Endodermal cell (in vitro differentiated cells): ENCODE measurements at regions not wholly inside any gene's neighbourhood (a gene's known extent, or its start where the extent isn't known, plus 50 kb on each side); places are given as distances from the start of the nearest gene placed in this dataset.

ENCODE experiments used
- DNase-seq: peaks from one replicate; pipeline ENCODE4 v3.0.0-alpha.2; 2017
- H3K27ac ChIP-seq: 2 replicates; pipeline ENCODE4 v1.5.1; 2013; ENCODE audit warnings: mild to moderate bottlenecking, low read depth, low read length, moderate library complexity
- H3K27me3 ChIP-seq: 2 replicates; pipeline ENCODE4 v1.6.1; 2013; ENCODE audit warnings: mild to moderate bottlenecking, low read length, moderate library complexity; ENCODE audit not compliant: insufficient read depth, control insufficient read depth, poor library complexity, severe bottlenecking
- H3K36me3 ChIP-seq: 2 replicates; pipeline ENCODE4 v1.7.0; 2013; ENCODE audit warnings: mild to moderate bottlenecking, low read length, moderate library complexity; ENCODE audit not compliant: control insufficient read depth, insufficient read depth
- H3K4me1 ChIP-seq: one replicate; pipeline ENCODE4 v1.7.0; 2013; ENCODE audit warnings: low read length; ENCODE audit not compliant: control insufficient read depth, insufficient read depth
- H3K4me3 ChIP-seq: 2 replicates; pipeline ENCODE4 v1.5.1; 2013; ENCODE audit warnings: mild to moderate bottlenecking, low read length, moderate library complexity
- H3K9ac ChIP-seq: 2 replicates; pipeline ENCODE4 v1.6.1; 2013; ENCODE audit warnings: mild to moderate bottlenecking, low read length, moderate library complexity; ENCODE audit not compliant: poor library complexity, severe bottlenecking; ENCODE audit errors: extremely low read depth
- H3K9me3 ChIP-seq: 2 replicates; pipeline ENCODE4 v1.6.1; 2013; ENCODE audit warnings: mild to moderate bottlenecking, low read length, moderate library complexity; ENCODE audit not compliant: control insufficient read depth
- H3K27ac Mint-ChIP-seq: 2 replicates; pipeline ENCODE4 v1.8.0; 2020; ENCODE audit warnings: mixed read lengths
- H3K27me3 Mint-ChIP-seq: 2 replicates; pipeline ENCODE4 v1.8.0; 2021; ENCODE audit warnings: mild to moderate bottlenecking, mixed read lengths; ENCODE audit not compliant: insufficient read depth
- H3K36me3 Mint-ChIP-seq: 2 replicates; pipeline ENCODE4 v1.8.0; 2020; ENCODE audit warnings: low read depth, mixed read lengths
- H3K4me1 Mint-ChIP-seq: 2 replicates; pipeline ENCODE4 v1.8.0; 2020; ENCODE audit warnings: mixed read lengths
- H3K4me3 Mint-ChIP-seq: 2 replicates; pipeline ENCODE4 v1.8.0; 2020; ENCODE audit warnings: mild to moderate bottlenecking, moderate library complexity, mixed read lengths
- H3K9me3 Mint-ChIP-seq: 2 replicates; pipeline ENCODE4 v1.8.0; 2020; ENCODE audit warnings: mild to moderate bottlenecking, mixed read lengths
- WGBS, 2 experiments: methylation state at CpG; one replicate each; pipeline versions ENCODE4 v1.1.5 to v1.1.7; 2013; ENCODE audit warnings: missing lambda C conversion rate in 2 of 2, mixed read lengths in 1 of 2; ENCODE audit not compliant: insufficient coverage in 1 of 2, insufficient read length in 1 of 2; 5-methylcytosine and 5-hydroxymethylcytosine counted together
- TF ChIP-seq, protein P1 (sequence below): fragments of 200-600 bp; sonication (generic); conservative IDR thresholded peaks from 2 replicates; pipeline ENCODE4 v1.5.0; 2021; ENCODE audit warnings: antibody characterized with exemption, mild to moderate bottlenecking

DNA sequence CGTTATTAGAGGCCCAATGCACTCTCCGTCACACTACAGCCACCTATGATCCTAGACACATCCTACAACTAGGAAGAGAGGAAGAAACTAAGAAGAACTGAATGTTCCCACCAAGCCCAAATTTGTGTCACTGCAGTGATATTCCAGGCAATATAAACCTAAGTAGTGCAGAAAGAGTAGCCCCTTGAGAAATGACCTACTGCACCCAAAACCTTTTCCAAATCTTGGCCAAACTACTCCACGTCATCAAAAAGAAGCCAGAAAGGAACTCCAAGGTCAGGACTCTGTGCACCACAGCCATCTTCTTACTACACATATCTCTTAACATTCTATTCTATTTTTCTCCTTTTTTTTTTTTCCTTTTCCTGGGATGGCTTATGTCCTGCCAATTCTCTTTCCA, 60.2 kb downstream of the ADAMTS1 start:
- Mint-ChIP-seq H3K36me3 (no peaks in the 10 kb centered on the region), H3K4me3 (no peak overlapping the region), H3K4me1 (no peaks in the 10 kb centered on the region), H3K27ac (no peak overlapping the region), H3K27me3 (no peaks in the 10 kb centered on the region), H3K9me3 (peaks cover 2% of the 10 kb centered on the region)
- Histone ChIP-seq H3K4me3 (no peak overlapping the region), H3K27me3 (no peaks in the 10 kb centered on the region), H3K4me1 (no peaks in the 10 kb centered on the region), H3K36me3 (no peaks in the 10 kb centered on the region), H3K27ac (no peak overlapping the region), H3K9ac (no peak overlapping the region), H3K9me3 (no peaks in the 10 kb centered on the region)
- TF ChIP-seq, protein P1, sequence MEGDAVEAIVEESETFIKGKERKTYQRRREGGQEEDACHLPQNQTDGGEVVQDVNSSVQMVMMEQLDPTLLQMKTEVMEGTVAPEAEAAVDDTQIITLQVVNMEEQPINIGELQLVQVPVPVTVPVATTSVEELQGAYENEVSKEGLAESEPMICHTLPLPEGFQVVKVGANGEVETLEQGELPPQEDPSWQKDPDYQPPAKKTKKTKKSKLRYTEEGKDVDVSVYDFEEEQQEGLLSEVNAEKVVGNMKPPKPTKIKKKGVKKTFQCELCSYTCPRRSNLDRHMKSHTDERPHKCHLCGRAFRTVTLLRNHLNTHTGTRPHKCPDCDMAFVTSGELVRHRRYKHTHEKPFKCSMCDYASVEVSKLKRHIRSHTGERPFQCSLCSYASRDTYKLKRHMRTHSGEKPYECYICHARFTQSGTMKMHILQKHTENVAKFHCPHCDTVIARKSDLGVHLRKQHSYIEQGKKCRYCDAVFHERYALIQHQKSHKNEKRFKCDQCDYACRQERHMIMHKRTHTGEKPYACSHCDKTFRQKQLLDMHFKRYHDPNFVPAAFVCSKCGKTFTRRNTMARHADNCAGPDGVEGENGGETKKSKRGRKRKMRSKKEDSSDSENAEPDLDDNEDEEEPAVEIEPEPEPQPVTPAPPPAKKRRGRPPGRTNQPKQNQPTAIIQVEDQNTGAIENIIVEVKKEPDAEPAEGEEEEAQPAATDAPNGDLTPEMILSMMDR, result no peak
- DNase-seq, result no peak
- WGBS, 2 experiments, result 86 to 92% methylated on average over 1 to 3 of the region's 3 CpGs

DNA sequence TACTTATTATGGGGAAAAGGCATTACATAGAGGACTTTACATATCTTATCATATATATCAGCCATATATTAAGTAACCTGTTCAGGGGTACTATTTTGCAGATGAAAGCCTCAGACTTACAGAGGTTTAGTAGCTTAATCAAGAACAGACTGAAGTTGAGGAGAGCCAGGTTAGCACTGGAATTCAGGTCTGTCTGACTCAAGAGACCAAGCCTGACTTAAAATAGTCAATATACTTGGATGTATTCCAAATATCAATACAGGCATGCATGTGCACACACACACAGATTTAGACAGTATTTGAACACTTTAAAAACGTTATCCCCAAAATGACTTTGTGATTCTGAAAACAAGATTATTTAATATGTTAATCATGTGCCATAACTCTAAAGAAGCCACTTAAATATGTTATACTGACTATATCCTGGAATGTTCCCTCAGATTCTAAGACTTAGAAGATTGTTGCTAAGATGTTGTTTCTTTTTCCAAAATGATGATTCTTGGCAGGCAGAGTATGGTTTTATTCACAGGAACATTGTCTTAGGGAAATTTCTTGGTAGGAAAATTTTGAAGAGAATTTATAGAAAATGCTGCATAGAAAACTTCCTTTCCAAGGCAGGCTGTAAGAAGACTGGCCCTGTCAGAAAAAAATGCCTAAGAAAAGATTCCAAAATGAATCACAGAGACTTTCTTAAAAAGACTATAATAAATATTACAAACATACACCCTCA, 61.6 kb downstream of the ADAMTS1 start:
- no peak for DNase-seq
- Histone ChIP-seq H3K36me3 (no peaks in the 10 kb centered on the region), H3K4me1 (no peaks in the 10 kb centered on the region), H3K27me3 (no peaks in the 10 kb centered on the region), H3K9ac (no peak overlapping the region), H3K4me3 (no peak overlapping the region), H3K27ac (no peak overlapping the region), H3K9me3 (no peaks in the 10 kb centered on the region)
- H3K4me1 Mint-ChIP-seq, result no peaks in the 10 kb centered on the region
- H3K36me3 Mint-ChIP-seq, result no peaks in the 10 kb centered on the region
- H3K4me3 Mint-ChIP-seq, result no peak overlapping the region
- H3K9me3 Mint-ChIP-seq, result peaks cover 2% of the 10 kb centered on the region
- TF ChIP-seq, protein P1, result no peak
- no peak overlapping the region for H3K27ac Mint-ChIP-seq
- H3K27me3 Mint-ChIP-seq, result no peaks in the 10 kb centered on the region
- 80% methylated on average over 1 of the region's 1 CpG; no CpG with 5 or more reads in 1 of the 2 experiments for WGBS, 2 experiments

DNA sequence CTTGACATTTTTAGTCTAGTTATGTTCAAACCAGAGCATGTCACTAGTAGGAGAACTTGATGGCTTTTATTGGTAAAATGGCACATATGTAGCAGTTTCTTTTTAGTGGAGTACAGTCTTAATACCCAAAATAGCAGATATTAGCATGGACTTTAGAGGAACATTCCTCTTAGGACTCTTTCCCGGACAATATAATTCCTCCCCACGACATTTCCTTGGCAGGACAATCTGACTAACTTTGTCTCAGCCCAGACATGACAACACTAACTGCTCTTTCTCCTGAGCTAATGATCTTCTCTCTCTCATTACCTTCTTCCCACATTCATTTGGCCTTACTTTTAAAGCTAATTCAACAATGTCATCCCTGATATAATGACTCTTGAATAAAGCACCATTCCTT, 62.5 kb downstream of the ADAMTS1 start:
- no peaks in the 10 kb centered on the region for H3K36me3 Mint-ChIP-seq
- no peaks in the 10 kb centered on the region for H3K27me3 Mint-ChIP-seq
- Histone ChIP-seq H3K27me3 (no peaks in the 10 kb centered on the region), H3K9me3 (no peaks in the 10 kb centered on the region), H3K4me3 (no peak overlapping the region), H3K36me3 (no peaks in the 10 kb centered on the region), H3K27ac (no peak overlapping the region), H3K4me1 (no peaks in the 10 kb centered on the region), H3K9ac (no peak overlapping the region)
- no peak for DNase-seq
- 88 to 92% methylated on average over 2 of the region's 2 CpGs for WGBS, 2 experiments
- no peaks in the 10 kb centered on the region for H3K4me1 Mint-ChIP-seq
- TF ChIP-seq, protein P1, result no peak
- H3K27ac Mint-ChIP-seq, result no peak overlapping the region
- no peak overlapping the region for H3K4me3 Mint-ChIP-seq
- peaks cover 2% of the 10 kb centered on the region for H3K9me3 Mint-ChIP-seq
